Ovary (tissue), 3 donors: ENCODE measurements at regions not wholly inside any gene's neighbourhood (a gene's known extent, or its start where the extent isn't known, plus 50 kb on each side); places are given as distances from the start of the nearest gene placed in this dataset.

Experiments used
- CTCF ChIP-seq, 3 donors: fragments of 450-650 bp in 2 of 3; fragments of 200-600 bp in 1 of 3; IDR thresholded peaks; one replicate each; pipeline versions ENCODE4 v1.5.1 to v1.8.0; 2016 to 2022; ENCODE audit warnings: antibody characterized with exemption in 3 of 3, mild to moderate bottlenecking in 1 of 3
- EP300 ChIP-seq: sonication (generic); formaldehyde crosslinking; IDR thresholded peaks from one replicate; pipeline ENCODE4 v1.6.1; 2017; ENCODE audit warnings: antibody characterized with exemption
- POLR2A ChIP-seq: fragments of 450-650 bp; IDR thresholded peaks from one replicate; pipeline ENCODE4 v1.6.1; 2017; ENCODE audit warnings: antibody characterized with exemption, mild to moderate bottlenecking, moderate library complexity
- donor health status: DM: no; HTN: no; CAD: no.

GRCh38 chr12:20257311-20257710, 111.0 kb upstream of the PDE3A start:
- no peak for TF ChIP-seq POLR2A
- TF ChIP-seq CTCF (IDR thresholded peaks at IDR 0.05), result no peak
- TF ChIP-seq EP300, result no peak
